Fibroblast of lung (primary cell): ENCODE measurements at regions not wholly inside any gene's neighbourhood (a gene's known extent, or its start where the extent isn't known, plus 50 kb on each side); places are given as distances from the start of the nearest gene placed in this dataset.

Experiments used
- EZH2 ChIP-seq: IDR thresholded peaks from 2 replicates; pipeline ENCODE4 v1.5.1; 2012; ENCODE audit warnings: low read length, control low read depth, mild to moderate bottlenecking; ENCODE audit errors: missing control alignments
- TF ChIP-seq, protein P1 (sequence below), 2 donors: IDR thresholded peaks in 1 of 2; conservative IDR thresholded peaks in 1 of 2; 1 replicate in 1 of 2; 2 replicates in 1 of 2; pipeline ENCODE4 v1.5.1; 2011 to 2012; ENCODE audit warnings: low read length in 2 of 2, control low read depth in 1 of 2, inconsistent platforms in 1 of 2, low read depth in 1 of 2, mild to moderate bottlenecking in 1 of 2

DNA sequence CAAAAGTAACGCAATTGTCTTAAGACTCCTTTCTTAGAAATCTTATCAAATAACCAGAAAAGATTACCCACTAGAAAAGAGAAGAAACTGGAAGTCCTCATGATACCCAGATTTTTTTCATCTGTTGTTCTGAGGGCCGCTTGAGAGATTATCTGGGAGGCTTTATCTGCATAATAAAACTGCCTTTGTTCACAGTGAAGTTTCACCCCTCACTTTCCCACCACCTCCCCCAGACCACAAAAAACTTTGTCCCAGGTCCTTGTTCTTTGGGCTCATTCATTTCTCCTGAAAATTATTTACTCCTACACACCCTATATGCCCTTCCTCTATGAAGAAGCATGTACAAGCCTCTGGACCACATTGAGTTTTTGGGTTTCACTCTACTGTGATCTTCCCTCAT, 745.1 kb upstream of the COBL start:
- TF ChIP-seq, protein P1, sequence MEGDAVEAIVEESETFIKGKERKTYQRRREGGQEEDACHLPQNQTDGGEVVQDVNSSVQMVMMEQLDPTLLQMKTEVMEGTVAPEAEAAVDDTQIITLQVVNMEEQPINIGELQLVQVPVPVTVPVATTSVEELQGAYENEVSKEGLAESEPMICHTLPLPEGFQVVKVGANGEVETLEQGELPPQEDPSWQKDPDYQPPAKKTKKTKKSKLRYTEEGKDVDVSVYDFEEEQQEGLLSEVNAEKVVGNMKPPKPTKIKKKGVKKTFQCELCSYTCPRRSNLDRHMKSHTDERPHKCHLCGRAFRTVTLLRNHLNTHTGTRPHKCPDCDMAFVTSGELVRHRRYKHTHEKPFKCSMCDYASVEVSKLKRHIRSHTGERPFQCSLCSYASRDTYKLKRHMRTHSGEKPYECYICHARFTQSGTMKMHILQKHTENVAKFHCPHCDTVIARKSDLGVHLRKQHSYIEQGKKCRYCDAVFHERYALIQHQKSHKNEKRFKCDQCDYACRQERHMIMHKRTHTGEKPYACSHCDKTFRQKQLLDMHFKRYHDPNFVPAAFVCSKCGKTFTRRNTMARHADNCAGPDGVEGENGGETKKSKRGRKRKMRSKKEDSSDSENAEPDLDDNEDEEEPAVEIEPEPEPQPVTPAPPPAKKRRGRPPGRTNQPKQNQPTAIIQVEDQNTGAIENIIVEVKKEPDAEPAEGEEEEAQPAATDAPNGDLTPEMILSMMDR (conservative IDR thresholded peaks at IDR 0.05 in 1 of 2, IDR thresholded peaks at IDR 0.05 in 1 of 2; ENCODE audit: low read depth in 1 of 2, low read length in 2 of 2), result no peak
- no peak for TF ChIP-seq EZH2
